B cell (primary cell): ENCODE measurements at regions not wholly inside any gene's neighbourhood (a gene's known extent, or its start where the extent isn't known, plus 50 kb on each side); places are given as distances from the start of the nearest gene placed in this dataset.
"Not testable (repeated sequence)": the region's sequence is repeated elsewhere in the genome, so short reads cannot be mapped to it uniquely, and the experiment has no call there.

Experiments
- ATAC-seq: fragments of 200-7000 bp; cut with Tn5 transposase; one replicate; pipeline ENCODE4 v1.10.0; 2021; ENCODE audit warnings: low read depth, mild to moderate bottlenecking, moderate number of reproducible peaks, moderate library complexity
- CTCF ChIA-PET: fragments of 350-600 bp; sonication (Branson Sonifier 250); formaldehyde crosslinking; loops from one replicate; lab custom pipeline; 2021; ENCODE audit warnings: antibody characterized with exemption, inconsistent platforms; lab: Charles Lee
- POLR2A ChIA-PET: fragments of 350-600 bp; sonication (Branson Sonifier 250); formaldehyde crosslinking; loops from one replicate; lab custom pipeline; 2021; ENCODE audit warnings: antibody characterized with exemption; lab: Charles Lee
- DNase-seq: peaks from one replicate; pipeline ENCODE4 v3.0.0; 2013
- H2AFZ ChIP-seq: 2 replicates; pipeline ENCODE4 v1.6.1; 2012; ENCODE audit warnings: mild to moderate bottlenecking, low read depth, low read length; ENCODE audit not compliant: insufficient read depth, poor library complexity, severe bottlenecking
- H3K27ac ChIP-seq, 2 donors: 1 replicate in 1 of 2; 2 replicates in 1 of 2; pipeline ENCODE4 v1.5.1; 2012 to 2013; ENCODE audit warnings: low read length in 2 of 2, mild to moderate bottlenecking in 2 of 2, moderate library complexity in 1 of 2
- H3K27me3 ChIP-seq, 4 experiments: fragments of 200-600 bp in 1 of 4; sonication (generic) in 1 of 4; replicated peaks in 1 of 4; 1 replicate in 2 of 4; 2 replicates in 2 of 4; pipeline versions ENCODE4 v1.6.1 to v1.7.0; 2013 to 2016; ENCODE audit warnings: low read length in 3 of 4, mild to moderate bottlenecking in 2 of 4, mixed read lengths in 1 of 4, moderate library complexity in 1 of 4; ENCODE audit not compliant: insufficient read depth in 4 of 4, control insufficient read depth in 3 of 4; ENCODE audit errors: control extremely low read depth in 1 of 4
- H3K36me3 ChIP-seq, 2 experiments: replicated peaks in 1 of 2; 1 replicate in 1 of 2; 2 replicates in 1 of 2; pipeline versions ENCODE4 v1.6.1 to v1.7.1; 2013; ENCODE audit warnings: low read length in 1 of 2; ENCODE audit not compliant: insufficient read depth in 2 of 2, control insufficient read depth in 1 of 2; ENCODE audit errors: control extremely low read depth in 1 of 2, extremely low read depth in 1 of 2
- H3K4me1 ChIP-seq, 2 donors: fragments of 200-600 bp in 1 of 2; sonication (generic) in 1 of 2; 1 replicate in 1 of 2; 2 replicates in 1 of 2; pipeline versions ENCODE4 v1.5.1 to v1.6.1; 2013 to 2017; ENCODE audit warnings: low read length in 2 of 2; ENCODE audit not compliant: control insufficient read depth in 2 of 2, insufficient read depth in 2 of 2
- H3K4me2 ChIP-seq: replicated peaks from 2 replicates; pipeline ENCODE3; 2012; ENCODE audit warnings: mild to moderate bottlenecking, low read depth, low read length; ENCODE audit not compliant: poor library complexity, severe bottlenecking
- H3K4me3 ChIP-seq, 5 experiments: fragments of 200-600 bp in 1 of 5; sonication (generic) in 1 of 5; 1 replicate in 3 of 5; 2 replicates in 2 of 5; pipeline versions ENCODE4 v1.5.1 to v1.7.0; 2011 to 2016; ENCODE audit warnings: low read length in 4 of 5, mild to moderate bottlenecking in 4 of 5, low read depth in 2 of 5, control low read depth in 1 of 5, moderate library complexity in 1 of 5; ENCODE audit not compliant: insufficient read depth in 1 of 5; ENCODE audit errors: control extremely low read depth in 1 of 5, extremely low read depth in 1 of 5
- H3K79me2 ChIP-seq: fragments of 200-600 bp; sonication (generic); one replicate; pipeline ENCODE4 v1.6.0; 2016; ENCODE audit warnings: low read length; ENCODE audit not compliant: control insufficient read depth, insufficient read depth
- H3K9ac ChIP-seq: fragments of 200-600 bp; sonication (generic); 2 replicates; pipeline ENCODE4 v1.6.1; 2017; ENCODE audit warnings: mild to moderate bottlenecking, low read length, moderate library complexity
- H3K9me3 ChIP-seq, 3 donors: one replicate each; pipeline versions ENCODE4 v1.6.1 to v1.7.1; 2013; ENCODE audit warnings: low read length in 2 of 3; ENCODE audit not compliant: control insufficient read depth in 2 of 3, insufficient read depth in 1 of 3; ENCODE audit errors: control extremely low read depth in 1 of 3
- H4K20me1 ChIP-seq: 2 replicates; pipeline ENCODE4 v1.6.0; 2012; ENCODE audit warnings: mild to moderate bottlenecking, low read length; ENCODE audit not compliant: insufficient read depth, control insufficient read depth, poor library complexity, severe bottlenecking
- H3K27ac Mint-ChIP-seq: one replicate; pipeline ENCODE4 v1.8.0; 2021; ENCODE audit warnings: mixed read lengths
- H3K27me3 Mint-ChIP-seq: one replicate; pipeline ENCODE4 v1.8.0; 2021; ENCODE audit warnings: mixed read lengths
- H3K4me1 Mint-ChIP-seq: one replicate; pipeline ENCODE4 v1.8.0; 2021; ENCODE audit warnings: mixed read lengths
- H3K4me3 Mint-ChIP-seq: one replicate; pipeline ENCODE4 v1.8.0; 2021; ENCODE audit warnings: mixed read lengths
- H3K9me3 Mint-ChIP-seq: one replicate; pipeline ENCODE4 v1.8.0; 2022; ENCODE audit warnings: mixed read lengths; ENCODE audit not compliant: insufficient read depth
- CTCF ChIP-seq: fragments of 200-600 bp; IDR thresholded peaks from one replicate; pipeline ENCODE4 v1.8.0; 2022; ENCODE audit warnings: antibody characterized with exemption, mild to moderate bottlenecking
- EZH2 ChIP-seq: IDR thresholded peaks from 2 replicates; pipeline ENCODE4 v1.6.1; 2012; ENCODE audit warnings: borderline replicate concordance, low read depth, mild to moderate bottlenecking, moderate library complexity, low read length; ENCODE audit not compliant: insufficient read depth, poor library complexity, severe bottlenecking
- WGBS: methylation state at CpG from one replicate; pipeline ENCODE4 v1.1.5; 2013; ENCODE audit warnings: missing lambda C conversion rate; ENCODE audit not compliant: insufficient coverage; 5-methylcytosine and 5-hydroxymethylcytosine counted together
- intact Hi-C: fragments of 100-400 bp; cut with micrococcal nuclease; formaldehyde crosslinking; loops from one replicate; pipeline ENCODE4 v1.10.0; 2022

GRCh38 chr12:9337656-9338055, 129.5 kb upstream of the PZP start:
- H3K27ac Mint-ChIP-seq = no peak overlapping the region
- no peak overlapping the region for H3K4me3 Mint-ChIP-seq
- H3K4me3 ChIP-seq = no peak overlapping the region
- no peaks in the 10 kb centered on the region for H3K79me2 ChIP-seq
- DNase-seq (no peak), ATAC-seq (no peak)
- H3K4me1 ChIP-seq = peaks cover 0 to 2% of the 10 kb centered on the region in 2 donors
- no peaks in the 10 kb centered on the region for H3K27me3 Mint-ChIP-seq
- H4K20me1 ChIP-seq = no peaks in the 10 kb centered on the region
- CTCF ChIA-PET = no interaction called here
- TF ChIP-seq EZH2 (no peak), CTCF (no peak)
- no peak overlapping the region for H3K4me2 ChIP-seq
- H3K9me3 Mint-ChIP-seq = peaks cover 5% of the 10 kb centered on the region
- H3K27ac ChIP-seq = no peak overlapping the region
- H3K27me3 ChIP-seq = peaks cover 0 to 3% (median 0%) of the 10 kb centered on the region in 4 experiments
- H3K4me1 Mint-ChIP-seq = peaks cover 3% of the 10 kb centered on the region
- H3K9ac ChIP-seq = no peak overlapping the region
- H3K9me3 ChIP-seq = peaks cover 0 to 16% (median 5%) of the 10 kb centered on the region in 3 donors
- H3K36me3 ChIP-seq = no peaks in the 10 kb centered on the region
- POLR2A ChIA-PET = no interaction called here
- intact Hi-C loops = no loop called here
- no peak overlapping the region for H2AFZ ChIP-seq

- POLR2A ChIA-PET, H3K9me3 Mint-ChIP-seq: not testable (repeated sequence)
These were observed 128.3 kb upstream of the PZP start for GRCh38 chr12:9336375-9337011.

More at GRCh38 chr12:9336375-9337011, 128.3 kb upstream of the PZP start:
- H4K20me1 ChIP-seq, H3K36me3 ChIP-seq, ATAC-seq, H3K27me3 Mint-ChIP-seq, H3K4me3 ChIP-seq, CTCF ChIA-PET, H3K27ac Mint-ChIP-seq, H2AFZ ChIP-seq, H3K4me3 Mint-ChIP-seq, H3K79me2 ChIP-seq, H3K4me2 ChIP-seq, H3K27me3 ChIP-seq, intact Hi-C loops, H3K4me1 Mint-ChIP-seq, DNase-seq, H3K9ac ChIP-seq, H3K27ac ChIP-seq, H3K4me1 ChIP-seq: not testable (repeated sequence)
- 100% methylated on average over 3 of the region's 7 CpGs for WGBS
- peaks cover 0 to 16% (median 5%) of the 10 kb centered on the region in 3 donors for H3K9me3 ChIP-seq
